ENCODE measurements at regions not wholly inside any gene's neighbourhood (a gene's known extent, or its start where the extent isn't known, plus 50 kb on each side); places are given as distances from the start of the nearest gene placed in this dataset.

- no peak for TF ChIP-seq CTCF (IDR thresholded peaks at IDR 0.05 in 4 of 5, conservative IDR thresholded peaks at IDR 0.05 in 1 of 5)
- no peak for TF ChIP-seq POLR2A (IDR thresholded peaks at IDR 0.05)
These were observed 330.5 kb downstream of the BUD13 start for GRCh38 chr11:116442238-116442752.

Data from gastrocnemius medialis (tissue), 4 donors.